RWPE1 (cell line): ENCODE measurements at regions not wholly inside any gene's neighbourhood (a gene's known extent, or its start where the extent isn't known, plus 50 kb on each side); places are given as distances from the start of the nearest gene placed in this dataset.

Source experiments
- CTCF ChIA-PET: fragments of 350-600 bp; sonication (Branson Sonifier 250); formaldehyde crosslinking; extraction: SDS; loops from one replicate; lab custom pipeline; 2021; lab: Yijun Ruan, JAX
- POLR2A ChIA-PET: fragments of 400-600 bp; formaldehyde crosslinking; extraction: SDS; loops from one replicate; lab custom pipeline; 2020; ENCODE audit warnings: antibody characterized with exemption; ENCODE audit not compliant: low non-redundant PET; lab: Yijun Ruan, JAX
- DNase-seq: peaks from one replicate; pipeline ENCODE4 v3.0.0; 2012; ENCODE audit warnings: low spot score
- H3K27ac ChIP-seq: fragments of 450-650 bp; 2 replicates; pipeline ENCODE4 v1.5.1; 2017
- TF ChIP-seq, protein P1 (sequence below): fragments of 450-650 bp; conservative IDR thresholded peaks from 2 replicates; pipeline ENCODE4 v1.5.1; 2017; ENCODE audit warnings: low read depth, mild to moderate bottlenecking

DNA sequence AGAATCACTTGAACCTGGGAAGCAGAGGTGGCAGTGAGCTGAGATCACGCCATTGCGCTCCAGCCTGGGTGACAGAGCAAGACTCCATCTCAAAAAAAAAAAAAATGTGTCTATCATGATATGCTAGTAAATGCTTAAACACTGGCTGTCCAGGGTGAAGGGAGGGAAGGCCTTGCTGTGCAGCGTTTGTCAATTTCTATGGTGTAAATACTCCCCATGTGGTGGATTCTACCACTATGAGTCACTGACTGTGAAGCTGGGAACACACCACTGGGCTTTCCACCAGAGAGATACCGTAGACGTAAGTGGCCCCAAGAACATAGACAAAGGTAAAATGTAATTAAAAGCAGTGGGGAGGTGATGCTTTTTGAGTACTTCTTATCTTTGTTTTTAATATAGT lies 51.3 kb upstream of the LEF1 start:
- ChIA-PET CTCF (no interaction called here), POLR2A (no interaction called here)
- TF ChIP-seq, protein P1, sequence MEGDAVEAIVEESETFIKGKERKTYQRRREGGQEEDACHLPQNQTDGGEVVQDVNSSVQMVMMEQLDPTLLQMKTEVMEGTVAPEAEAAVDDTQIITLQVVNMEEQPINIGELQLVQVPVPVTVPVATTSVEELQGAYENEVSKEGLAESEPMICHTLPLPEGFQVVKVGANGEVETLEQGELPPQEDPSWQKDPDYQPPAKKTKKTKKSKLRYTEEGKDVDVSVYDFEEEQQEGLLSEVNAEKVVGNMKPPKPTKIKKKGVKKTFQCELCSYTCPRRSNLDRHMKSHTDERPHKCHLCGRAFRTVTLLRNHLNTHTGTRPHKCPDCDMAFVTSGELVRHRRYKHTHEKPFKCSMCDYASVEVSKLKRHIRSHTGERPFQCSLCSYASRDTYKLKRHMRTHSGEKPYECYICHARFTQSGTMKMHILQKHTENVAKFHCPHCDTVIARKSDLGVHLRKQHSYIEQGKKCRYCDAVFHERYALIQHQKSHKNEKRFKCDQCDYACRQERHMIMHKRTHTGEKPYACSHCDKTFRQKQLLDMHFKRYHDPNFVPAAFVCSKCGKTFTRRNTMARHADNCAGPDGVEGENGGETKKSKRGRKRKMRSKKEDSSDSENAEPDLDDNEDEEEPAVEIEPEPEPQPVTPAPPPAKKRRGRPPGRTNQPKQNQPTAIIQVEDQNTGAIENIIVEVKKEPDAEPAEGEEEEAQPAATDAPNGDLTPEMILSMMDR = no peak
- no peak overlapping the region for H3K27ac ChIP-seq
- no peak for DNase-seq
